ENCODE measurements at regions not wholly inside any gene's neighbourhood (a gene's known extent, or its start where the extent isn't known, plus 50 kb on each side); places are given as distances from the start of the nearest gene placed in this dataset.

GRCh38 chrX:42260854-42261253 lies 337.5 kb upstream of the CASK start:
- peaks cover 0 to 15% (median 4%) of the 10 kb centered on the region in 7 donors for H3K9me3 Mint-ChIP-seq
- H3K36me3 ChIP-seq (ENCODE audit: control insufficient read depth, insufficient read depth, low read length) = no peaks in the 10 kb centered on the region
- no peaks in the 10 kb centered on the region for H3K4me1 ChIP-seq (ENCODE audit: control insufficient read depth, insufficient read depth, low read length, poor library complexity, severe bottlenecking)
- peaks cover 0 to 3% (median 0%) of the 10 kb centered on the region in 4 donors for H3K4me1 Mint-ChIP-seq
- H3K4me3 ChIP-seq (ENCODE audit: low read depth, low read length) = no peak overlapping the region
- H3K27ac Mint-ChIP-seq = no peak overlapping the region
- no peaks in the 10 kb centered on the region for H3K27me3 Mint-ChIP-seq
- H3K27ac ChIP-seq (ENCODE audit: insufficient read depth, low read length, poor library complexity, severe bottlenecking) = no peak overlapping the region
- DNase-seq (no peak), ATAC-seq (ENCODE audit: low read depth in 2 of 2) (no peak)
- no peaks in the 10 kb centered on the region for H3K27me3 ChIP-seq (ENCODE audit: control insufficient read depth, insufficient read depth, low read length)
- no peaks in the 10 kb centered on the region for H3K36me3 Mint-ChIP-seq
- no peaks in the 10 kb centered on the region for H3K9me3 ChIP-seq (ENCODE audit: control insufficient read depth in 2 of 2, low read length in 2 of 2)
- no peak overlapping the region for H3K4me3 Mint-ChIP-seq

GRCh38 chrX:42248226-42248625 lies 324.9 kb upstream of the CASK start:
- ATAC-seq (ENCODE audit: low read depth in 2 of 2) = no peak
- Mint-ChIP-seq H3K9me3 (peaks cover 0 to 5% (median 0%) of the 10 kb centered on the region in 7 donors), H3K4me1 (peaks cover 0 to 8% (median 0%) of the 10 kb centered on the region in 4 donors), H3K36me3 (peaks cover 3% of the 10 kb centered on the region), H3K4me3 (no peak overlapping the region), H3K27ac (no peak overlapping the region), H3K27me3 (no peaks in the 10 kb centered on the region)
- no peak for DNase-seq
- H3K27me3 ChIP-seq (ENCODE audit: control insufficient read depth, insufficient read depth, low read length) = no peaks in the 10 kb centered on the region
- H3K4me3 ChIP-seq (ENCODE audit: low read depth, low read length) = no peak overlapping the region
- no peaks in the 10 kb centered on the region for H3K9me3 ChIP-seq (ENCODE audit: control insufficient read depth in 2 of 2, low read length in 2 of 2)
- no peaks in the 10 kb centered on the region for H3K36me3 ChIP-seq (ENCODE audit: control insufficient read depth, insufficient read depth, low read length)
- no peak overlapping the region for H3K27ac ChIP-seq (ENCODE audit: insufficient read depth, low read length, poor library complexity, severe bottlenecking)
- no peaks in the 10 kb centered on the region for H3K4me1 ChIP-seq (ENCODE audit: control insufficient read depth, insufficient read depth, low read length, poor library complexity, severe bottlenecking)

- Mint-ChIP-seq H3K9me3 (peaks cover 0 to 5% (median 0%) of the 10 kb centered on the region in 7 donors), H3K4me1 (peaks cover 0 to 8% (median 0%) of the 10 kb centered on the region in 4 donors), H3K27me3 (no peaks in the 10 kb centered on the region), H3K36me3 (peaks cover 3% of the 10 kb centered on the region), H3K27ac (no peak overlapping the region), H3K4me3 (no peak overlapping the region)
- Histone ChIP-seq H3K4me3 (ENCODE audit: low read depth, low read length) (no peak overlapping the region), H3K4me1 (ENCODE audit: control insufficient read depth, insufficient read depth, low read length, poor library complexity, severe bottlenecking) (no peaks in the 10 kb centered on the region), H3K36me3 (ENCODE audit: control insufficient read depth, insufficient read depth, low read length) (no peaks in the 10 kb centered on the region), H3K27ac (ENCODE audit: insufficient read depth, low read length, poor library complexity, severe bottlenecking) (no peak overlapping the region), H3K27me3 (ENCODE audit: control insufficient read depth, insufficient read depth, low read length) (no peaks in the 10 kb centered on the region), H3K9me3 (ENCODE audit: control insufficient read depth in 2 of 2, low read length in 2 of 2) (no peaks in the 10 kb centered on the region)
- no peak for DNase-seq
- ATAC-seq (ENCODE audit: low read depth in 2 of 2) = no peak
These were observed 323.9 kb upstream of the CASK start for GRCh38 chrX:42247241-42247640.

GRCh38 chrX:42246814-42247213 lies 323.5 kb upstream of the CASK start:
- Mint-ChIP-seq H3K27me3 (no peaks in the 10 kb centered on the region), H3K4me1 (peaks cover 0 to 8% (median 0%) of the 10 kb centered on the region in 4 donors), H3K4me3 (no peak overlapping the region), H3K27ac (no peak overlapping the region), H3K9me3 (peaks cover 0 to 5% (median 0%) of the 10 kb centered on the region in 7 donors), H3K36me3 (peaks cover 3% of the 10 kb centered on the region)
- Histone ChIP-seq H3K4me1 (ENCODE audit: control insufficient read depth, insufficient read depth, low read length, poor library complexity, severe bottlenecking) (no peaks in the 10 kb centered on the region), H3K36me3 (ENCODE audit: control insufficient read depth, insufficient read depth, low read length) (no peaks in the 10 kb centered on the region), H3K27ac (ENCODE audit: insufficient read depth, low read length, poor library complexity, severe bottlenecking) (no peak overlapping the region), H3K9me3 (ENCODE audit: control insufficient read depth in 2 of 2, low read length in 2 of 2) (no peaks in the 10 kb centered on the region), H3K27me3 (ENCODE audit: control insufficient read depth, insufficient read depth, low read length) (no peaks in the 10 kb centered on the region), H3K4me3 (ENCODE audit: low read depth, low read length) (no peak overlapping the region)
- ATAC-seq (ENCODE audit: low read depth in 2 of 2) = no peak
- no peak for DNase-seq

- Mint-ChIP-seq H3K27ac (no peak overlapping the region), H3K36me3 (peaks cover 3% of the 10 kb centered on the region), H3K4me1 (peaks cover 0 to 6% (median 0%) of the 10 kb centered on the region in 4 donors), H3K4me3 (no peak overlapping the region), H3K27me3 (no peaks in the 10 kb centered on the region), H3K9me3 (peaks cover 0 to 3% (median 1%) of the 10 kb centered on the region in 7 donors)
- H3K27ac ChIP-seq (ENCODE audit: insufficient read depth, low read length, poor library complexity, severe bottlenecking) = no peak overlapping the region
- H3K27me3 ChIP-seq (ENCODE audit: control insufficient read depth, insufficient read depth, low read length) = no peaks in the 10 kb centered on the region
- H3K36me3 ChIP-seq (ENCODE audit: control insufficient read depth, insufficient read depth, low read length) = no peaks in the 10 kb centered on the region
- DNase-seq = no peak
- no peak overlapping the region for H3K4me3 ChIP-seq (ENCODE audit: low read depth, low read length)
- no peak for ATAC-seq (ENCODE audit: low read depth in 2 of 2)
- no peaks in the 10 kb centered on the region for H3K4me1 ChIP-seq (ENCODE audit: control insufficient read depth, insufficient read depth, low read length, poor library complexity, severe bottlenecking)
- H3K9me3 ChIP-seq (ENCODE audit: control insufficient read depth in 2 of 2, low read length in 2 of 2) = no peaks in the 10 kb centered on the region
These were observed 318.6 kb upstream of the CASK start for GRCh38 chrX:42242004-42242403.

GRCh38 chrX:42241421-42241820 lies 318.1 kb upstream of the CASK start:
- Histone ChIP-seq H3K27ac (ENCODE audit: insufficient read depth, low read length, poor library complexity, severe bottlenecking) (no peak overlapping the region), H3K9me3 (ENCODE audit: control insufficient read depth in 2 of 2, low read length in 2 of 2) (no peaks in the 10 kb centered on the region), H3K27me3 (ENCODE audit: control insufficient read depth, insufficient read depth, low read length) (no peaks in the 10 kb centered on the region), H3K4me3 (ENCODE audit: low read depth, low read length) (no peak overlapping the region), H3K4me1 (ENCODE audit: control insufficient read depth, insufficient read depth, low read length, poor library complexity, severe bottlenecking) (no peaks in the 10 kb centered on the region), H3K36me3 (ENCODE audit: control insufficient read depth, insufficient read depth, low read length) (no peaks in the 10 kb centered on the region)
- DNase-seq (no peak), ATAC-seq (ENCODE audit: low read depth in 2 of 2) (no peak)
- Mint-ChIP-seq H3K4me3 (no peak overlapping the region), H3K9me3 (peaks cover 0 to 3% (median 1%) of the 10 kb centered on the region in 7 donors), H3K36me3 (peaks cover 3% of the 10 kb centered on the region), H3K27me3 (no peaks in the 10 kb centered on the region), H3K4me1 (peaks cover 0 to 6% (median 0%) of the 10 kb centered on the region in 4 donors), H3K27ac (no peak overlapping the region)

GRCh38 chrX:42237956-42238355 lies 314.6 kb upstream of the CASK start:
- H3K27ac ChIP-seq (ENCODE audit: insufficient read depth, low read length, poor library complexity, severe bottlenecking) = no peak overlapping the region
- no peak for ATAC-seq (ENCODE audit: low read depth in 2 of 2)
- no peaks in the 10 kb centered on the region for H3K27me3 ChIP-seq (ENCODE audit: control insufficient read depth, insufficient read depth, low read length)
- no peak for DNase-seq
- H3K36me3 Mint-ChIP-seq = no peaks in the 10 kb centered on the region
- H3K27ac Mint-ChIP-seq = peak overlapping the region in 1 of 3 donors; percentile 11
- no peak overlapping the region for H3K4me3 Mint-ChIP-seq
- peaks cover 0 to 6% (median 0%) of the 10 kb centered on the region in 4 donors for H3K4me1 Mint-ChIP-seq
- no peaks in the 10 kb centered on the region for H3K36me3 ChIP-seq (ENCODE audit: control insufficient read depth, insufficient read depth, low read length)
- no peak overlapping the region for H3K4me3 ChIP-seq (ENCODE audit: low read depth, low read length)
- no peaks in the 10 kb centered on the region for H3K27me3 Mint-ChIP-seq
- H3K9me3 ChIP-seq (ENCODE audit: control insufficient read depth in 2 of 2, low read length in 2 of 2) = no peaks in the 10 kb centered on the region
- H3K9me3 Mint-ChIP-seq = peaks cover 0 to 3% (median 1%) of the 10 kb centered on the region in 7 donors
- no peaks in the 10 kb centered on the region for H3K4me1 ChIP-seq (ENCODE audit: control insufficient read depth, insufficient read depth, low read length, poor library complexity, severe bottlenecking)

GRCh38 chrX:42229533-42229932 lies 306.2 kb upstream of the CASK start:
- H3K4me3 Mint-ChIP-seq = no peak overlapping the region
- Histone ChIP-seq H3K9me3 (ENCODE audit: control insufficient read depth in 2 of 2, low read length in 2 of 2) (peaks cover 0 to 8% of the 10 kb centered on the region in 2 experiments), H3K4me1 (ENCODE audit: control insufficient read depth, insufficient read depth, low read length, poor library complexity, severe bottlenecking) (no peaks in the 10 kb centered on the region), H3K4me3 (ENCODE audit: low read depth, low read length) (no peak overlapping the region), H3K27me3 (ENCODE audit: control insufficient read depth, insufficient read depth, low read length) (no peaks in the 10 kb centered on the region), H3K27ac (ENCODE audit: insufficient read depth, low read length, poor library complexity, severe bottlenecking) (no peak overlapping the region), H3K36me3 (ENCODE audit: control insufficient read depth, insufficient read depth, low read length) (no peaks in the 10 kb centered on the region)
- H3K4me1 Mint-ChIP-seq = peaks cover 0 to 2% (median 0%) of the 10 kb centered on the region in 4 donors
- H3K36me3 Mint-ChIP-seq = peaks cover 4% of the 10 kb centered on the region
- no peak overlapping the region for H3K27ac Mint-ChIP-seq
- no peaks in the 10 kb centered on the region for H3K27me3 Mint-ChIP-seq
- DNase-seq = no peak
- ATAC-seq (ENCODE audit: low read depth in 2 of 2) = no peak
- H3K9me3 Mint-ChIP-seq = peaks cover 0 to 17% (median 4%) of the 10 kb centered on the region in 7 donors

All from CD4-positive, CD25-positive, alpha-beta regulatory T cell (primary cell).